ENCODE measurements at regions not wholly inside any gene's neighbourhood (a gene's known extent, or its start where the extent isn't known, plus 50 kb on each side); places are given as distances from the start of the nearest gene placed in this dataset.
"Not testable (repeated sequence)": the region's sequence is repeated elsewhere in the genome, so short reads cannot be mapped to it uniquely, and the experiment has no call there.

DNA sequence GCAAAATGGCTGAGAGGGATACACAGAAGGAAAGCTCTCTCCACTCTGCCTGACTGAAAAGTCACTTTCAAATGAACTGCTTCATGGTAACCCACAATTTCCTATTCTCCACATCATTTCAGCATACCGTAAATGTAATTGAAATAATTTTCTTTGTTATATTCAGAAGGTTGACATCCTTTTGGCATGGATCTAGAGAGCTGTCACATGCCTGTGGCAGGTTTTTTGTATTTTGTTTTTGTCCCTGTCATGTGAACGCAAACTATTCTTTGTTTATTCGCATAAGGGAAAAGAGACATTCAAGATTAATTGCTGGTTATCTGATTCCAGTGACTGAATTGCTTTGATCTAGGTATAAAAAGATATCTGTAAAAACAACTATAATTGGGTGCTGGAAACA is 1808.1 kb downstream of the NCAM2 start:
- TF ChIP-seq CTCF (IDR thresholded peaks at IDR 0.05; ENCODE audit: low read depth, low read length, missing control alignments) = no peak
- Histone ChIP-seq H3K4me3 (ENCODE audit: low read depth, low read length) (no peak overlapping the region), H3K27me3 (replicated peaks) (no peaks in the 10 kb centered on the region), H3K27ac (no peak overlapping the region), H3K36me3 (replicated peaks) (no peaks in the 10 kb centered on the region)
- in situ Hi-C loops (cut with HindIII; ENCODE audit: low pct_ligation_motif_present, low sequenced_read_pairs) = no loop called here
- DNase-seq = no peak

DNA sequence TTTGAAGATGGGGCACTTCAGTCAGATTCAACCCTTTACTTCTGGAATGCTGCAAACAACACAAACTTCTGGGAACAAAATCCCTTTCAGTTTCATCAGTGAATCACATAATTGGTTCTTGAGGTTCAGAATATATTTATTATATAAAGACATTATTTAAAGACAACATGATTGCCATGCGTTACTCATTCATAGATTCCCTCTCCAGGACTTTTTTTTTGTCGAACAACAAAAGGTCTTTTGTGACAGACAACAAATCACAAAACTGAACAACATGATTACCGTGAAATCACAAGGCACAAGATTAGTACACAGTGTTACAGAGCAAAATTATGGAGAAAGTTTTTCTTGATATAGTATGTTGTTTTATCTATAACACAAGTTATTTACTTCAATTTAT is 1815.0 kb downstream of the NCAM2 start:
- Histone ChIP-seq H3K4me3 (ENCODE audit: low read depth, low read length) (no peak overlapping the region), H3K36me3 (replicated peaks) (no peaks in the 10 kb centered on the region), H3K27me3 (replicated peaks) (no peaks in the 10 kb centered on the region), H3K27ac (no peak overlapping the region)
- DNase-seq = no peak
- in situ Hi-C loops (cut with HindIII; ENCODE audit: low pct_ligation_motif_present, low sequenced_read_pairs) = no loop called here
- no peak for TF ChIP-seq CTCF (IDR thresholded peaks at IDR 0.05; ENCODE audit: low read depth, low read length, missing control alignments)

- H3K36me3 ChIP-seq (replicated peaks); DNase-seq; H3K4me3 ChIP-seq (ENCODE audit: low read depth, low read length); H3K27me3 ChIP-seq (replicated peaks); in situ Hi-C loops (cut with HindIII; ENCODE audit: low pct_ligation_motif_present, low sequenced_read_pairs); H3K27ac ChIP-seq: not testable (repeated sequence)
Observed at GRCh38 chr21:22818681-22819485, 1820.7 kb downstream of the NCAM2 start.

DNA sequence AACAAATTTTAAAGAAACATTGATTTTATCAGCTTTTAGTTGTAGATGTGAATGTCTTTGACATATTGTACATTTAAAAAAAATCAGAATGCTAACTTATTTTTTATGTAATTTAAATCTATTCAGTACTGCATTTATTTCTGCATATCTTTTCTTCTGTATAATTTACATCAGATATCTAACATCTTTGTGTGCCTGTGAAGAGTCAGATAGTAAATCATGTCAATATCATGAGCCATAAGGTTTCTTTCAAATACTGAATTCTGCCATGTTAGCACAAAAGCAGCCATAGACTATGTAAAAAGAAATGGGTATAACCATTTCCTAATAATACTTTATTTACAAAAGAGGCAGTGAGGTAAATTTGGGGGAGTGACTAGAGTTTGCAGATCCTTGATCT is 1829.2 kb downstream of the NCAM2 start:
- no peaks in the 10 kb centered on the region for H3K27me3 ChIP-seq (replicated peaks)
- TF ChIP-seq CTCF (IDR thresholded peaks at IDR 0.05; ENCODE audit: low read depth, low read length, missing control alignments) = no peak
- no peaks in the 10 kb centered on the region for H3K36me3 ChIP-seq (replicated peaks)
- no peak overlapping the region for H3K4me3 ChIP-seq (ENCODE audit: low read depth, low read length)
- no peak for DNase-seq
- no peak overlapping the region for H3K27ac ChIP-seq
- in situ Hi-C loops (cut with HindIII; ENCODE audit: low pct_ligation_motif_present, low sequenced_read_pairs) = no loop called here

- no peaks in the 10 kb centered on the region for H3K27me3 ChIP-seq (replicated peaks)
Observed at GRCh38 chr21:22842875-22843274, 1844.7 kb downstream of the NCAM2 start.

GRCh38 chr21:22855581-22855980 is 1857.4 kb downstream of the NCAM2 start:
- no peaks in the 10 kb centered on the region for H3K36me3 ChIP-seq (replicated peaks)
- DNase-seq = no peak
- no peak for TF ChIP-seq CTCF (IDR thresholded peaks at IDR 0.05; ENCODE audit: low read depth, low read length, missing control alignments)
- in situ Hi-C loops (cut with HindIII; ENCODE audit: low pct_ligation_motif_present, low sequenced_read_pairs) = no loop called here
- no peak overlapping the region for H3K4me3 ChIP-seq (ENCODE audit: low read depth, low read length)
- no peak overlapping the region for H3K27ac ChIP-seq
- no peaks in the 10 kb centered on the region for H3K27me3 ChIP-seq (replicated peaks)

More at GRCh38 chr21:22842875-22843274, 1844.7 kb downstream of the NCAM2 start:
- no peak for DNase-seq
- Histone ChIP-seq H3K27ac (no peak overlapping the region), H3K4me3 (ENCODE audit: low read depth, low read length) (no peak overlapping the region), H3K36me3 (replicated peaks) (no peaks in the 10 kb centered on the region)
- TF ChIP-seq CTCF (IDR thresholded peaks at IDR 0.05; ENCODE audit: low read depth, low read length, missing control alignments) = no peak
- in situ Hi-C loops (cut with HindIII; ENCODE audit: low pct_ligation_motif_present, low sequenced_read_pairs) = no loop called here
